ENCODE measurements at regions not wholly inside any gene's neighbourhood (a gene's known extent, or its start where the extent isn't known, plus 50 kb on each side); places are given as distances from the start of the nearest gene placed in this dataset.

GRCh38 chr5:66346869-66347268, 202.8 kb downstream of the SREK1 start:
- POLR2A ChIA-PET = no interaction called here

More at GRCh38 chr5:66346869-66347268, 202.8 kb downstream of the SREK1 start:
- ATAC-seq = no peak
- TF ChIP-seq CBX3 (IDR thresholded peaks at IDR 0.05; ENCODE audit: low read depth) = no peak
- no peak for TF ChIP-seq ELF1 (IDR thresholded peaks at IDR 0.05; ENCODE audit: borderline replicate concordance, low read depth)
- TF ChIP-seq EGR1 (IDR thresholded peaks at IDR 0.05; ENCODE audit: low read depth) = no peak
- TF ChIP-seq, protein P1, sequence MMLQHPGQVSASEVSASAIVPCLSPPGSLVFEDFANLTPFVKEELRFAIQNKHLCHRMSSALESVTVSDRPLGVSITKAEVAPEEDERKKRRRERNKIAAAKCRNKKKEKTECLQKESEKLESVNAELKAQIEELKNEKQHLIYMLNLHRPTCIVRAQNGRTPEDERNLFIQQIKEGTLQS (IDR thresholded peaks at IDR 0.05) = no peak
- TF ChIP-seq ZNF274 (IDR thresholded peaks at IDR 0.05; ENCODE audit: low read depth, low read length) = no peak
- TF ChIP-seq, protein P2, sequence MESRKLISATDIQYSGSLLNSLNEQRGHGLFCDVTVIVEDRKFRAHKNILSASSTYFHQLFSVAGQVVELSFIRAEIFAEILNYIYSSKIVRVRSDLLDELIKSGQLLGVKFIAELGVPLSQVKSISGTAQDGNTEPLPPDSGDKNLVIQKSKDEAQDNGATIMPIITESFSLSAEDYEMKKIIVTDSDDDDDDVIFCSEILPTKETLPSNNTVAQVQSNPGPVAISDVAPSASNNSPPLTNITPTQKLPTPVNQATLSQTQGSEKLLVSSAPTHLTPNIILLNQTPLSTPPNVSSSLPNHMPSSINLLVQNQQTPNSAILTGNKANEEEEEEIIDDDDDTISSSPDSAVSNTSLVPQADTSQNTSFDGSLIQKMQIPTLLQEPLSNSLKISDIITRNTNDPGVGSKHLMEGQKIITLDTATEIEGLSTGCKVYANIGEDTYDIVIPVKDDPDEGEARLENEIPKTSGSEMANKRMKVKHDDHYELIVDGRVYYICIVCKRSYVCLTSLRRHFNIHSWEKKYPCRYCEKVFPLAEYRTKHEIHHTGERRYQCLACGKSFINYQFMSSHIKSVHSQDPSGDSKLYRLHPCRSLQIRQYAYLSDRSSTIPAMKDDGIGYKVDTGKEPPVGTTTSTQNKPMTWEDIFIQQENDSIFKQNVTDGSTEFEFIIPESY (IDR thresholded peaks at IDR 0.05; ENCODE audit: extremely low read depth, insufficient replicate concordance, low read length) = no peak
- TF ChIP-seq ZFX (IDR thresholded peaks at IDR 0.05) = no peak
- no peak for TF ChIP-seq TCF7L2 (IDR thresholded peaks at IDR 0.05; ENCODE audit: borderline replicate concordance, extremely low read depth, insufficient read depth, insufficient read length)
- TF ChIP-seq, protein P3, sequence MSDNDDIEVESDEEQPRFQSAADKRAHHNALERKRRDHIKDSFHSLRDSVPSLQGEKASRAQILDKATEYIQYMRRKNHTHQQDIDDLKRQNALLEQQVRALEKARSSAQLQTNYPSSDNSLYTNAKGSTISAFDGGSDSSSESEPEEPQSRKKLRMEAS (IDR thresholded peaks at IDR 0.05) = no peak
- no peak for TF ChIP-seq SRF (IDR thresholded peaks at IDR 0.05; ENCODE audit: low read depth)
- TF ChIP-seq REST (IDR thresholded peaks at IDR 0.05; ENCODE audit: low read depth) = no peak
- TF ChIP-seq SIN3A (IDR thresholded peaks at IDR 0.05; ENCODE audit: low read depth) = no peak
- TF ChIP-seq POLR2AphosphoS5 (IDR thresholded peaks at IDR 0.05; ENCODE audit: low read depth, low read length) = no peak
- TF ChIP-seq EZH2 (IDR thresholded peaks at IDR 0.05) = no peak
- no peak for TF ChIP-seq YY1 (IDR thresholded peaks at IDR 0.05; ENCODE audit: extremely low read depth, insufficient replicate concordance, low read depth, low read length)
- TF ChIP-seq RAD21 (IDR thresholded peaks at IDR 0.05; ENCODE audit: low read depth) = no peak
- TF ChIP-seq, protein P4, sequence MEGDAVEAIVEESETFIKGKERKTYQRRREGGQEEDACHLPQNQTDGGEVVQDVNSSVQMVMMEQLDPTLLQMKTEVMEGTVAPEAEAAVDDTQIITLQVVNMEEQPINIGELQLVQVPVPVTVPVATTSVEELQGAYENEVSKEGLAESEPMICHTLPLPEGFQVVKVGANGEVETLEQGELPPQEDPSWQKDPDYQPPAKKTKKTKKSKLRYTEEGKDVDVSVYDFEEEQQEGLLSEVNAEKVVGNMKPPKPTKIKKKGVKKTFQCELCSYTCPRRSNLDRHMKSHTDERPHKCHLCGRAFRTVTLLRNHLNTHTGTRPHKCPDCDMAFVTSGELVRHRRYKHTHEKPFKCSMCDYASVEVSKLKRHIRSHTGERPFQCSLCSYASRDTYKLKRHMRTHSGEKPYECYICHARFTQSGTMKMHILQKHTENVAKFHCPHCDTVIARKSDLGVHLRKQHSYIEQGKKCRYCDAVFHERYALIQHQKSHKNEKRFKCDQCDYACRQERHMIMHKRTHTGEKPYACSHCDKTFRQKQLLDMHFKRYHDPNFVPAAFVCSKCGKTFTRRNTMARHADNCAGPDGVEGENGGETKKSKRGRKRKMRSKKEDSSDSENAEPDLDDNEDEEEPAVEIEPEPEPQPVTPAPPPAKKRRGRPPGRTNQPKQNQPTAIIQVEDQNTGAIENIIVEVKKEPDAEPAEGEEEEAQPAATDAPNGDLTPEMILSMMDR (IDR thresholded peaks at IDR 0.05 in 2 of 3, conservative IDR thresholded peaks at IDR 0.05 in 1 of 3; ENCODE audit: borderline replicate concordance in 1 of 3, insufficient read depth in 1 of 3, low read depth in 2 of 3, low read length in 2 of 3) = no peak
- no peak for TF ChIP-seq CEBPB (IDR thresholded peaks at IDR 0.05; ENCODE audit: low read depth)
- TF ChIP-seq POLR2A (IDR thresholded peaks at IDR 0.05; ENCODE audit: borderline replicate concordance, extremely low read depth, insufficient read depth, insufficient read length) = no peak
- no peak overlapping the region for H3K27ac ChIP-seq (ENCODE audit: low read depth, low read length)
- no peak overlapping the region for H3K4me2 ChIP-seq (ENCODE audit: low read length)
- H3K79me2 ChIP-seq (ENCODE audit: insufficient read depth, low read length) = no peaks in the 10 kb centered on the region
- intact Hi-C loops (cut with micrococcal nuclease) = no loop called here
- no peaks in the 10 kb centered on the region for H3K36me3 ChIP-seq (ENCODE audit: control insufficient read depth in 1 of 2, insufficient read depth in 2 of 2, low read length in 2 of 2)
- BruUV-seq (replicated peaks) = no TSS peak
- no peaks in the 10 kb centered on the region for H3K9me2 ChIP-seq (ENCODE audit: insufficient read depth)
- no peak overlapping the region for H3K9ac ChIP-seq (ENCODE audit: low read length)
- no peak for DNase-seq (ENCODE audit: low read depth, low spot score)
- H3K27me3 ChIP-seq (ENCODE audit: insufficient read depth, low read length) = peaks cover 75% of the 10 kb centered on the region
- no peak overlapping the region for H3K4me3 ChIP-seq (replicated peaks in 1 of 2; ENCODE audit: low read depth in 1 of 2, low read length in 2 of 2)
- CTCF ChIA-PET = interaction anchor here (0.6 kb wide), 1 partner anchor 518 kb away, joined by 3 read pairs; no protein-coding TSS in a partner anchor
- RAD21 ChIA-PET (ENCODE audit: low non-redundant PET in 1 of 2, low total read pairs in 2 of 2, uncharacterized antibody in 2 of 2, unreplicated experiment in 2 of 2) = no interaction called here
- H4K20me1 ChIP-seq (ENCODE audit: insufficient read depth) = no peaks in the 10 kb centered on the region
- no peak overlapping the region for H2AFZ ChIP-seq (ENCODE audit: low read depth, low read length, poor library complexity, severe bottlenecking)
- no peaks in the 10 kb centered on the region for H3K9me3 ChIP-seq (ENCODE audit: control insufficient read depth in 1 of 2, insufficient read depth in 1 of 2, low read depth in 1 of 2, low read length in 2 of 2)
- no peaks in the 10 kb centered on the region for H3K4me1 ChIP-seq (ENCODE audit: control insufficient read depth in 1 of 2, insufficient read depth in 2 of 2, low read length in 2 of 2)
